Transverse colon (tissue), 4 donors: ENCODE measurements at regions not wholly inside any gene's neighbourhood (a gene's known extent, or its start where the extent isn't known, plus 50 kb on each side); places are given as distances from the start of the nearest gene placed in this dataset.

ENCODE experiments used
- POLR2A ChIP-seq: fragments of 450-650 bp; IDR thresholded peaks from one replicate; pipeline ENCODE4 v1.6.1; 2016; ENCODE audit warnings: antibody characterized with exemption, mild to moderate bottlenecking, moderate library complexity
- POLR2AphosphoS5 ChIP-seq, 3 donors: sonication (generic); formaldehyde crosslinking; IDR thresholded peaks; one replicate each; pipeline ENCODE4 v1.6.1; 2016; ENCODE audit warnings: antibody characterized with exemption in 3 of 3
- TF ChIP-seq, protein P1 (sequence below), 5 experiments: fragments of 200-600 bp in 3 of 5; fragments of 450-650 bp in 2 of 5; sonication (generic) in 3 of 5; IDR thresholded peaks; 1 replicate in 2 of 5; 2 replicates in 3 of 5; pipeline ENCODE4 v1.5.1; 2016 to 2017; ENCODE audit warnings: antibody characterized with exemption in 5 of 5, inconsistent platforms in 3 of 5, mild to moderate bottlenecking in 2 of 5, moderate library complexity in 1 of 5

GRCh38 chr2:40760071-40760666, 308.3 kb upstream of the SLC8A1 start:
- TF ChIP-seq, protein P1, sequence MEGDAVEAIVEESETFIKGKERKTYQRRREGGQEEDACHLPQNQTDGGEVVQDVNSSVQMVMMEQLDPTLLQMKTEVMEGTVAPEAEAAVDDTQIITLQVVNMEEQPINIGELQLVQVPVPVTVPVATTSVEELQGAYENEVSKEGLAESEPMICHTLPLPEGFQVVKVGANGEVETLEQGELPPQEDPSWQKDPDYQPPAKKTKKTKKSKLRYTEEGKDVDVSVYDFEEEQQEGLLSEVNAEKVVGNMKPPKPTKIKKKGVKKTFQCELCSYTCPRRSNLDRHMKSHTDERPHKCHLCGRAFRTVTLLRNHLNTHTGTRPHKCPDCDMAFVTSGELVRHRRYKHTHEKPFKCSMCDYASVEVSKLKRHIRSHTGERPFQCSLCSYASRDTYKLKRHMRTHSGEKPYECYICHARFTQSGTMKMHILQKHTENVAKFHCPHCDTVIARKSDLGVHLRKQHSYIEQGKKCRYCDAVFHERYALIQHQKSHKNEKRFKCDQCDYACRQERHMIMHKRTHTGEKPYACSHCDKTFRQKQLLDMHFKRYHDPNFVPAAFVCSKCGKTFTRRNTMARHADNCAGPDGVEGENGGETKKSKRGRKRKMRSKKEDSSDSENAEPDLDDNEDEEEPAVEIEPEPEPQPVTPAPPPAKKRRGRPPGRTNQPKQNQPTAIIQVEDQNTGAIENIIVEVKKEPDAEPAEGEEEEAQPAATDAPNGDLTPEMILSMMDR (IDR thresholded peaks at IDR 0.05): peak; percentile 42 to 71 (median 55)
- TF ChIP-seq POLR2AphosphoS5 (IDR thresholded peaks at IDR 0.05) (no peak), POLR2A (no peak)
